ENCODE measurements at regions not wholly inside any gene's neighbourhood (a gene's known extent, or its start where the extent isn't known, plus 50 kb on each side); places are given as distances from the start of the nearest gene placed in this dataset.
"Not testable (repeated sequence)": the region's sequence is repeated elsewhere in the genome, so short reads cannot be mapped to it uniquely, and the experiment has no call there.

DNA sequence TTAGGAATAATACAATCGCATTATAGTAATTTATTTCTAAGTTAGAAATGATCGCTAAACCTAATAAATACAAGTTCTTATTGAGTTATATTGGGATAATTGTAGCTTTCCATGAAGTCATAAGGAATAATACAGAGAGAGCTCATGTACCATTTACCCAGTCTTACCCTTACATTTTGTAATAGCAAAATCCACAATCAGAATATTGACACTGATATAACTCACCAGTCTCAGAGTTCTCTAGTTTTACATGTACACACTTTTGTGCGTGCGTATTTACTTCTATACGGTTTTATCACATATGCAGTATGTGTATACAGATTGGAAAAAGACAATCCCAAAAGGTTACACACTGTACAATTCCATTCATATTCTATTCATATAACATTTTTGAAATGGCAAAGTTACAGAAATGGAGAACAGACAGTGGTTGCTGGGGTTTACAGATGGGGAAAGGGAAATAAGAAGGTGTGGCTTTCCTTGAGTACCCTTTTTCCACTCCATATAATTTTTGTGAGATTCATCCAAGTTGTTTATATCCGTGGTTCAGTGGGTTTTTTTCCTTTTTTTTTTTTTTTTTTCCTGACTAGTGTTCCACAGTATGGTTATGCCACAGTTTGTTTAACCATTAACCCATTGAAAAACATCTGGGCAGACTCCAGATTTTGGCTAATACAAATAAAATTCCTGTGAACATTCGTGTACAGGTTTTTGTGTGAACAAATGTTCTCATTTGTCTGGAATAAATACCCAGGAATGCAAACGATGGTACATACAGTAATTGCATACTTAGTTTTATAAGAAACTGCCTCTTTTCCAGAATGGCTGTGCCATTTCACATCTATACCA, 117.2 kb downstream of the HNMT start:
- Histone ChIP-seq H3K4me1 (ENCODE audit: insufficient read depth, low read length, severe bottlenecking) (no peaks in the 10 kb centered on the region), H3K9me3 (ENCODE audit: low read length) (no peaks in the 10 kb centered on the region), H3K9me2 (ENCODE audit: low read depth, low read length) (no peaks in the 10 kb centered on the region), H3K27me3 (ENCODE audit: insufficient read depth, low read length) (no peaks in the 10 kb centered on the region), H3K9ac (ENCODE audit: low read length) (no peak overlapping the region), H4K20me1 (ENCODE audit: insufficient read depth, low read length) (no peaks in the 10 kb centered on the region), H3K27ac (ENCODE audit: low read depth, low read length, poor library complexity, severe bottlenecking) (no peak overlapping the region), H3K4me2 (ENCODE audit: low read length) (no peak overlapping the region), H2AFZ (ENCODE audit: low read length) (no peak overlapping the region), H3K79me2 (ENCODE audit: insufficient read depth, low read length) (no peaks in the 10 kb centered on the region), H3K4me3 (ENCODE audit: low read depth, low read length, poor library complexity, severe bottlenecking) (no peak overlapping the region), H3K36me3 (ENCODE audit: insufficient read depth, low read length) (no peaks in the 10 kb centered on the region), H3F3A (ENCODE audit: insufficient read depth, low read length) (no peaks in the 10 kb centered on the region)
- no peak for TF ChIP-seq EZH2 (IDR thresholded peaks at IDR 0.05; ENCODE audit: borderline replicate concordance, low read length)
- TF ChIP-seq, protein P1, sequence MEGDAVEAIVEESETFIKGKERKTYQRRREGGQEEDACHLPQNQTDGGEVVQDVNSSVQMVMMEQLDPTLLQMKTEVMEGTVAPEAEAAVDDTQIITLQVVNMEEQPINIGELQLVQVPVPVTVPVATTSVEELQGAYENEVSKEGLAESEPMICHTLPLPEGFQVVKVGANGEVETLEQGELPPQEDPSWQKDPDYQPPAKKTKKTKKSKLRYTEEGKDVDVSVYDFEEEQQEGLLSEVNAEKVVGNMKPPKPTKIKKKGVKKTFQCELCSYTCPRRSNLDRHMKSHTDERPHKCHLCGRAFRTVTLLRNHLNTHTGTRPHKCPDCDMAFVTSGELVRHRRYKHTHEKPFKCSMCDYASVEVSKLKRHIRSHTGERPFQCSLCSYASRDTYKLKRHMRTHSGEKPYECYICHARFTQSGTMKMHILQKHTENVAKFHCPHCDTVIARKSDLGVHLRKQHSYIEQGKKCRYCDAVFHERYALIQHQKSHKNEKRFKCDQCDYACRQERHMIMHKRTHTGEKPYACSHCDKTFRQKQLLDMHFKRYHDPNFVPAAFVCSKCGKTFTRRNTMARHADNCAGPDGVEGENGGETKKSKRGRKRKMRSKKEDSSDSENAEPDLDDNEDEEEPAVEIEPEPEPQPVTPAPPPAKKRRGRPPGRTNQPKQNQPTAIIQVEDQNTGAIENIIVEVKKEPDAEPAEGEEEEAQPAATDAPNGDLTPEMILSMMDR (IDR thresholded peaks at IDR 0.05; ENCODE audit: low read length): no peak

- H3F3A ChIP-seq (ENCODE audit: insufficient read depth, low read length): no peaks in the 10 kb centered on the region
- no peaks in the 10 kb centered on the region for H3K9me3 ChIP-seq (ENCODE audit: low read length)
- H4K20me1 ChIP-seq (ENCODE audit: insufficient read depth, low read length): no peaks in the 10 kb centered on the region
- H3K4me2 ChIP-seq (ENCODE audit: low read length): no peak overlapping the region
- no peaks in the 10 kb centered on the region for H3K4me1 ChIP-seq (ENCODE audit: insufficient read depth, low read length, severe bottlenecking)
- no peaks in the 10 kb centered on the region for H3K27me3 ChIP-seq (ENCODE audit: insufficient read depth, low read length)
- no peak overlapping the region for H3K9ac ChIP-seq (ENCODE audit: low read length)
- TF ChIP-seq, protein P1 (IDR thresholded peaks at IDR 0.05; ENCODE audit: low read length): no peak
- TF ChIP-seq EZH2 (IDR thresholded peaks at IDR 0.05; ENCODE audit: borderline replicate concordance, low read length): no peak
- no peak overlapping the region for H3K27ac ChIP-seq (ENCODE audit: low read depth, low read length, poor library complexity, severe bottlenecking)
- H3K36me3 ChIP-seq (ENCODE audit: insufficient read depth, low read length): no peaks in the 10 kb centered on the region
- H3K79me2 ChIP-seq (ENCODE audit: insufficient read depth, low read length): no peaks in the 10 kb centered on the region
- no peaks in the 10 kb centered on the region for H3K9me2 ChIP-seq (ENCODE audit: low read depth, low read length)
- H3K4me3 ChIP-seq (ENCODE audit: low read depth, low read length, poor library complexity, severe bottlenecking): no peak overlapping the region
- H2AFZ ChIP-seq (ENCODE audit: low read length): no peak overlapping the region
These were observed 119.9 kb downstream of the HNMT start for GRCh38 chr2:138084206-138084605.

DNA sequence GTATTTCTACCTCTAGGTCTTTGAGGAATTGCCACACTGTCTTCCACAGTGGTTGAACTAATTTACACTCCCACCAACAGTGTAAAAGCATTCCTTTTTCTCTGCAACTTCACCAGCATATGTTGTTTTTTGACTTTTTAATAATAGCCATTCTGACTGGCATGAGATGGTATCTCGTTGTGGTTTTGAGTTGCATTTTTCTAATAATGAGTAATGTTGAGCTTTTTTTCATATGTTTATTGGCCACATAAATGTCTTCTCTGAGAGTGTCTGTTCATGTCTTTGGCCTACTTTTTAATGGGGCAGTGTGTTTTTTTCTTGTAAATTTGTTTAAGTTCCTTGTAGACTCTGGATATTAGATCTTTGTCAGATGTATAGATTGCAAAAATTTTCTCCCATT, 121.2 kb downstream of the HNMT start:
- not testable (repeated sequence) for H3K9me3 ChIP-seq (ENCODE audit: low read length); H3K27me3 ChIP-seq (ENCODE audit: insufficient read depth, low read length); H3K4me1 ChIP-seq (ENCODE audit: insufficient read depth, low read length, severe bottlenecking); H3K27ac ChIP-seq (ENCODE audit: low read depth, low read length, poor library complexity, severe bottlenecking); H3K9ac ChIP-seq (ENCODE audit: low read length); H4K20me1 ChIP-seq (ENCODE audit: insufficient read depth, low read length); H3K36me3 ChIP-seq (ENCODE audit: insufficient read depth, low read length); H3K4me3 ChIP-seq (ENCODE audit: low read depth, low read length, poor library complexity, severe bottlenecking); H2AFZ ChIP-seq (ENCODE audit: low read length); H3K9me2 ChIP-seq (ENCODE audit: low read depth, low read length); H3K4me2 ChIP-seq (ENCODE audit: low read length); H3F3A ChIP-seq (ENCODE audit: insufficient read depth, low read length); H3K79me2 ChIP-seq (ENCODE audit: insufficient read depth, low read length)

GRCh38 chr2:138086576-138086975, 122.3 kb downstream of the HNMT start:
- H3K27ac ChIP-seq (ENCODE audit: low read depth, low read length, poor library complexity, severe bottlenecking): no peak overlapping the region
- no peak overlapping the region for H3K9ac ChIP-seq (ENCODE audit: low read length)
- H3K4me2 ChIP-seq (ENCODE audit: low read length): no peak overlapping the region
- H3F3A ChIP-seq (ENCODE audit: insufficient read depth, low read length): no peaks in the 10 kb centered on the region
- no peak for TF ChIP-seq EZH2 (IDR thresholded peaks at IDR 0.05; ENCODE audit: borderline replicate concordance, low read length)
- TF ChIP-seq, protein P1 (IDR thresholded peaks at IDR 0.05; ENCODE audit: low read length): no peak
- no peaks in the 10 kb centered on the region for H3K27me3 ChIP-seq (ENCODE audit: insufficient read depth, low read length)
- H3K9me2 ChIP-seq (ENCODE audit: low read depth, low read length): no peaks in the 10 kb centered on the region
- no peaks in the 10 kb centered on the region for H3K36me3 ChIP-seq (ENCODE audit: insufficient read depth, low read length)
- no peaks in the 10 kb centered on the region for H4K20me1 ChIP-seq (ENCODE audit: insufficient read depth, low read length)
- H3K9me3 ChIP-seq (ENCODE audit: low read length): no peaks in the 10 kb centered on the region
- no peaks in the 10 kb centered on the region for H3K4me1 ChIP-seq (ENCODE audit: insufficient read depth, low read length, severe bottlenecking)
- H3K4me3 ChIP-seq (ENCODE audit: low read depth, low read length, poor library complexity, severe bottlenecking): no peak overlapping the region
- no peak overlapping the region for H2AFZ ChIP-seq (ENCODE audit: low read length)
- no peaks in the 10 kb centered on the region for H3K79me2 ChIP-seq (ENCODE audit: insufficient read depth, low read length)
